Large intestine (tissue), 3 donors: ENCODE measurements at regions not wholly inside any gene's neighbourhood (a gene's known extent, or its start where the extent isn't known, plus 50 kb on each side); places are given as distances from the start of the nearest gene placed in this dataset.
"Not testable (repeated sequence)": the region's sequence is repeated elsewhere in the genome, so short reads cannot be mapped to it uniquely, and the experiment has no call there.

Experiments
- DNase-seq, 2 donors: peaks; one replicate each; pipeline versions ENCODE4 v3.0.0 to v3.0.0-alpha.2; 2013
- H3K27ac ChIP-seq: one replicate; pipeline ENCODE4 v1.5.1; 2013; ENCODE audit warnings: low read length
- H3K27me3 ChIP-seq: 2 replicates; pipeline ENCODE4 v1.6.1; 2013; ENCODE audit warnings: low read length; ENCODE audit not compliant: control insufficient read depth, insufficient read depth
- H3K36me3 ChIP-seq: 2 replicates; pipeline ENCODE4 v1.6.1; 2013; ENCODE audit warnings: low read length; ENCODE audit not compliant: control insufficient read depth, insufficient read depth
- H3K4me1 ChIP-seq: one replicate; pipeline ENCODE4 v1.6.1; 2013; ENCODE audit warnings: low read length; ENCODE audit not compliant: control insufficient read depth, insufficient read depth
- H3K4me3 ChIP-seq: one replicate; pipeline ENCODE4 v1.5.1; 2013; ENCODE audit warnings: low read length
- H3K9me3 ChIP-seq: one replicate; pipeline ENCODE4 v1.6.1; 2013; ENCODE audit warnings: mild to moderate bottlenecking, low read depth, low read length, moderate library complexity; ENCODE audit not compliant: control insufficient read depth
- WGBS: methylation state at CpG from one replicate; pipeline ENCODE4 v1.1.5; 2013; ENCODE audit warnings: low lambda C conversion rate; ENCODE audit not compliant: insufficient coverage; 5-methylcytosine and 5-hydroxymethylcytosine counted together

DNA sequence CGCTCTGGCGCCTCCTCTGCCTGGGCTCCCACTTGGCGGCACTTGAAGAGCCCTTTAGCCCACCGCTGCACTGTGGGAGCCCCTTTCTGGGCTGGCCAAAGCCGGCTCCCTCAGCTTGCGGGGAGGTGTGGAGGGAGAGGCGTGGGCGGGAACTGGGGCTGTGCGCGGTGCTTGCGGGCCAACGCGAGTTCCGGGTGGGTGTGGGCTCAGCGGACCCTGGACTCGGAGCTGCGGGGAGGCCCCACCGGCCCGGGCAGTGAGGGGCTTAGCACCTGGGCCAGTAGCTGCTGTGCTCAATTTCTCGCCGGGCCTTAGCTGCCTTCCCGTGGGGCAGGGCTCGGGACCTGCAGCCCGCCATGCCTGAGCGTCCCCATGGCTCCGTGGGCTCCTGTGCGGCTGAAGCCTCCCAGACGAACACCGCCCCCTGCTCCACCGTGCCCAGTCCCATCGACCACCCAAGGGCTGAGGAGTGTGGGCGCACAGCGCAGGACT is 216.2 kb downstream of the FGFR2 start:
- not testable (repeated sequence) for H3K27me3 ChIP-seq, H3K9me3 ChIP-seq, H3K4me3 ChIP-seq, DNase-seq, H3K27ac ChIP-seq, H3K36me3 ChIP-seq, H3K4me1 ChIP-seq
- WGBS: no CpG with 5 or more reads among the region's 33 CpGs

GRCh38 chr10:121385136-121385535 is 213.1 kb downstream of the FGFR2 start:
- Histone ChIP-seq H3K9me3 (peaks cover 7% of the 10 kb centered on the region), H3K4me1 (no peaks in the 10 kb centered on the region), H3K27me3 (no peaks in the 10 kb centered on the region), H3K4me3 (no peak overlapping the region), H3K36me3 (no peaks in the 10 kb centered on the region), H3K27ac (no peak overlapping the region)
- WGBS: no CpG with 5 or more reads among the region's 1 CpG
- no peak for DNase-seq

- WGBS: 83% methylated on average over 4 of the region's 6 CpGs
- DNase-seq: no peak
Observed at GRCh38 chr10:121392657-121393056, 205.6 kb downstream of the FGFR2 start.

GRCh38 chr10:121393522-121393921 is 204.7 kb downstream of the FGFR2 start:
- DNase-seq: no peak
- 81% methylated on average over 3 of the region's 3 CpGs for WGBS
- no peak overlapping the region for H3K4me3 ChIP-seq

More at GRCh38 chr10:121392657-121393056, 205.6 kb downstream of the FGFR2 start:
- no peaks in the 10 kb centered on the region for H3K9me3 ChIP-seq
- no peaks in the 10 kb centered on the region for H3K36me3 ChIP-seq
- no peaks in the 10 kb centered on the region for H3K4me1 ChIP-seq
- H3K27me3 ChIP-seq: no peaks in the 10 kb centered on the region
- no peak overlapping the region for H3K27ac ChIP-seq
- no peak overlapping the region for H3K4me3 ChIP-seq

GRCh38 chr10:121400507-121400906 is 197.7 kb downstream of the FGFR2 start:
- not testable (repeated sequence) for H3K27ac ChIP-seq, H3K4me3 ChIP-seq, H3K27me3 ChIP-seq, DNase-seq, H3K9me3 ChIP-seq, H3K36me3 ChIP-seq, H3K4me1 ChIP-seq
- WGBS: no CpG with 5 or more reads among the region's 4 CpGs

More at GRCh38 chr10:121393522-121393921, 204.7 kb downstream of the FGFR2 start:
- no peak overlapping the region for H3K27ac ChIP-seq
- H3K4me1 ChIP-seq: no peaks in the 10 kb centered on the region
- no peaks in the 10 kb centered on the region for H3K27me3 ChIP-seq
- no peaks in the 10 kb centered on the region for H3K36me3 ChIP-seq
- H3K9me3 ChIP-seq: no peaks in the 10 kb centered on the region

- no peak overlapping the region for H3K4me3 ChIP-seq
- WGBS: 95% methylated on average over 4 of the region's 5 CpGs
- no peaks in the 10 kb centered on the region for H3K36me3 ChIP-seq
- H3K27me3 ChIP-seq: no peaks in the 10 kb centered on the region
- H3K27ac ChIP-seq: no peak overlapping the region
- DNase-seq: no peak
- no peaks in the 10 kb centered on the region for H3K9me3 ChIP-seq
- H3K4me1 ChIP-seq: no peaks in the 10 kb centered on the region
Observed at GRCh38 chr10:121403527-121403926, 194.7 kb downstream of the FGFR2 start.

DNA sequence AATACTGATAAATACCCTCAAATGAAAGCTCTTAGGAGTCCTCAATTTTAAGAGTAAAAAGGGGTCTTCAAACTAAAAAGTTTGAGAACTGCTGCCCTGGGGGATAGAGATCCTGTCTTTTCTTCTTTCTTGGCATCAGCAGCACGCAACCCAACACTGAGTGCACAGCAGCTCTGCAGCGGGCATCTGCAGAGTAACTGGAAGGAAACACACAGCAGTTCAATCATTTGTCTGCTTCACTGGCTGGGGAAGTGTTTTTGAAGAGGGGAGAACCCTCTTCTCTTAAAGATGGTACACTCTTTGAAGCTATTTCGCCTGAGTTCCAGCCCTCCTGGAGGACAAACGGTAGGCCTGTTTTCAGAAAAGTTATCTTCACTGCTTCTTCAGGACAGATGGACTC is 193.6 kb downstream of the FGFR2 start:
- H3K36me3 ChIP-seq: no peaks in the 10 kb centered on the region
- no peaks in the 10 kb centered on the region for H3K27me3 ChIP-seq
- no peaks in the 10 kb centered on the region for H3K4me1 ChIP-seq
- no peak for DNase-seq
- H3K4me3 ChIP-seq: no peak overlapping the region
- no CpG with 5 or more reads among the region's 4 CpGs for WGBS
- H3K27ac ChIP-seq: no peak overlapping the region
- no peaks in the 10 kb centered on the region for H3K9me3 ChIP-seq

- H3K27ac ChIP-seq: no peak overlapping the region
- no CpG with 5 or more reads among the region's 3 CpGs for WGBS
Observed at GRCh38 chr10:121405096-121405495, 193.1 kb downstream of the FGFR2 start.

GRCh38 chr10:121405549-121405948 is 192.7 kb downstream of the FGFR2 start:
- Histone ChIP-seq H3K4me1 (no peaks in the 10 kb centered on the region), H3K4me3 (no peak overlapping the region), H3K27ac (no peak overlapping the region), H3K36me3 (no peaks in the 10 kb centered on the region), H3K27me3 (no peaks in the 10 kb centered on the region), H3K9me3 (no peaks in the 10 kb centered on the region)
- DNase-seq: no peak
- no CpG with 5 or more reads among the region's 2 CpGs for WGBS

More at GRCh38 chr10:121405096-121405495, 193.1 kb downstream of the FGFR2 start:
- Histone ChIP-seq H3K27me3 (no peaks in the 10 kb centered on the region), H3K4me1 (no peaks in the 10 kb centered on the region), H3K9me3 (no peaks in the 10 kb centered on the region), H3K36me3 (no peaks in the 10 kb centered on the region), H3K4me3 (no peak overlapping the region)
- no peak for DNase-seq

- WGBS: 100% methylated on average over 2 of the region's 5 CpGs
- no peaks in the 10 kb centered on the region for H3K4me1 ChIP-seq
- no peaks in the 10 kb centered on the region for H3K36me3 ChIP-seq
- DNase-seq: no peak
- H3K27me3 ChIP-seq: no peaks in the 10 kb centered on the region
- no peak overlapping the region for H3K27ac ChIP-seq
- H3K4me3 ChIP-seq: no peak overlapping the region
- no peaks in the 10 kb centered on the region for H3K9me3 ChIP-seq
Observed at GRCh38 chr10:121405953-121406352, 192.3 kb downstream of the FGFR2 start.

GRCh38 chr10:121406823-121407545 is 191.3 kb downstream of the FGFR2 start:
- no peak overlapping the region for H3K4me3 ChIP-seq
- H3K9me3 ChIP-seq: no peaks in the 10 kb centered on the region
- no peaks in the 10 kb centered on the region for H3K27me3 ChIP-seq
- H3K27ac ChIP-seq: no peak overlapping the region
- no peak for DNase-seq
- WGBS: 100% methylated on average over 1 of the region's 11 CpGs
- H3K4me1 ChIP-seq: no peaks in the 10 kb centered on the region
- H3K36me3 ChIP-seq: no peaks in the 10 kb centered on the region
